ENCODE measurements at regions not wholly inside any gene's neighbourhood (a gene's known extent, or its start where the extent isn't known, plus 50 kb on each side); places are given as distances from the start of the nearest gene placed in this dataset.

DNA sequence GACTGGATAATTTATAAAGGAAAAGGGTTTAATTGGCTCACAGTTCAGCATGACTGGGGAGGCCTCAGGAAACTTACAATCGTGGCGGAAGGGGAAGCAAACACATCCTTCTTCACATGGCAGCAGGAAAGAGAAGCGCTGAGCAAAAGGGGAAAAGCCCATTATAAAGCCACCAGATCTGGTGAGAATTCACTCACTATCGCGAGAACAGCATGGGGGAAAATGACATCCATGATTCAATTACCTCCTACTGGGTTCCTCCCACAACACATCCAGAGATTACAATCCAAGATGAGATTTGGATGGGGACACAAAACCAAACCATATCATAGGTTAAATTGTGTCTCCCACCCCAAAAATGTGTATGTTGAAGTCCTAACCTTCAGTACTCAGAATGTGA is 491.7 kb downstream of the SETD4 start:
- Histone ChIP-seq H3K9me3 (ENCODE audit: control insufficient read depth, insufficient read depth, low read length) (no peaks in the 10 kb centered on the region), H3K36me3 (ENCODE audit: control insufficient read depth, insufficient read depth, low read length) (no peaks in the 10 kb centered on the region), H3K27ac (ENCODE audit: low read length) (no peak overlapping the region), H3K27me3 (ENCODE audit: control insufficient read depth, insufficient read depth, low read length) (no peaks in the 10 kb centered on the region), H3K4me3 (ENCODE audit: low read length) (no peak overlapping the region), H3K4me1 (ENCODE audit: control insufficient read depth, insufficient read depth, low read length) (no peaks in the 10 kb centered on the region)
- Mint-ChIP-seq H3K9me3 (no peaks in the 10 kb centered on the region), H3K4me1 (no peaks in the 10 kb centered on the region), H3K27me3 (ENCODE audit: low read depth in 2 of 2) (peaks cover 7 to 33% of the 10 kb centered on the region in 2 donors), H3K27ac (no peak overlapping the region), H3K36me3 (no peaks in the 10 kb centered on the region), H3K4me3 (no peak overlapping the region)
- ATAC-seq = no peak
- no peak for DNase-seq
- WGBS (ENCODE audit: insufficient coverage) = 63% methylated on average over 5 of the region's 5 CpGs
- TF ChIP-seq CTCF (IDR thresholded peaks at IDR 0.05) = no peak
- intact Hi-C loops (cut with micrococcal nuclease) = no loop called here

GRCh38 chr21:35566874-35567273 is 493.5 kb downstream of the SETD4 start:
- no peaks in the 10 kb centered on the region for H3K4me1 Mint-ChIP-seq
- H3K36me3 Mint-ChIP-seq = no peaks in the 10 kb centered on the region
- no peak for TF ChIP-seq CTCF (IDR thresholded peaks at IDR 0.05)
- H3K27me3 Mint-ChIP-seq (ENCODE audit: low read depth in 2 of 2) = peaks cover 10 to 34% of the 10 kb centered on the region in 2 donors
- no peaks in the 10 kb centered on the region for H3K9me3 Mint-ChIP-seq
- Histone ChIP-seq H3K9me3 (ENCODE audit: control insufficient read depth, insufficient read depth, low read length) (no peaks in the 10 kb centered on the region), H3K4me3 (ENCODE audit: low read length) (no peak overlapping the region), H3K4me1 (ENCODE audit: control insufficient read depth, insufficient read depth, low read length) (no peaks in the 10 kb centered on the region), H3K36me3 (ENCODE audit: control insufficient read depth, insufficient read depth, low read length) (no peaks in the 10 kb centered on the region), H3K27ac (ENCODE audit: low read length) (no peak overlapping the region), H3K27me3 (ENCODE audit: control insufficient read depth, insufficient read depth, low read length) (no peaks in the 10 kb centered on the region)
- intact Hi-C loops (cut with micrococcal nuclease) = no loop called here
- WGBS (ENCODE audit: insufficient coverage) = 85% methylated on average over 2 of the region's 3 CpGs
- no peak for DNase-seq
- ATAC-seq = no peak
- H3K27ac Mint-ChIP-seq = no peak overlapping the region
- no peak overlapping the region for H3K4me3 Mint-ChIP-seq

DNA sequence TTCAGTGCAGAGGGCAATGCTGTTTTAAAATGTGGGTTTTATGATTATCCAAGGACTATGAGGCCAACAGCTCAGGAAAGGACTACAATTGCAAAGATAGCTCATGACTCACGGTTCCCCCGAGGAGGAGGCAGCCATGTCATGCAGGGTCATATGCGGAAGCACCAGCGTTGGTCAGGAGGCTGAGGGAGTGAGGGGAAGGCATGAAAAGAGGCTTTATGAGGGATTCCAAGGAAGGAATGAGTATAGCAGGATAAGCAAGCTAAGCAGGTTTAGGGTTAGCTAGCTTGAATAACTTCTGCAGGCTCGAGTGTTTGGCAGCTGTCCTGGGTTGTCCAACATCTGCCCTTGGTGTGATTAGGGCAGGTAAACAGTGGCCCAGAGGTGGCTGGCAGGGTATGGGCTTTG is 495.1 kb downstream of the SETD4 start:
- no peaks in the 10 kb centered on the region for H3K9me3 ChIP-seq (ENCODE audit: control insufficient read depth, insufficient read depth, low read length)
- no peaks in the 10 kb centered on the region for H3K4me1 ChIP-seq (ENCODE audit: control insufficient read depth, insufficient read depth, low read length)
- no peaks in the 10 kb centered on the region for H3K36me3 ChIP-seq (ENCODE audit: control insufficient read depth, insufficient read depth, low read length)
- H3K27ac Mint-ChIP-seq = no peak overlapping the region
- H3K4me3 Mint-ChIP-seq = no peak overlapping the region
- H3K27me3 ChIP-seq (ENCODE audit: control insufficient read depth, insufficient read depth, low read length) = no peaks in the 10 kb centered on the region
- no peak for TF ChIP-seq CTCF (IDR thresholded peaks at IDR 0.05)
- WGBS (ENCODE audit: insufficient coverage) = 85% methylated on average over 5 of the region's 5 CpGs
- no peak for ATAC-seq
- no peaks in the 10 kb centered on the region for H3K36me3 Mint-ChIP-seq
- H3K4me3 ChIP-seq (ENCODE audit: low read length) = no peak overlapping the region
- H3K4me1 Mint-ChIP-seq = no peaks in the 10 kb centered on the region
- H3K27me3 Mint-ChIP-seq (ENCODE audit: low read depth in 2 of 2) = peaks cover 10 to 30% of the 10 kb centered on the region in 2 donors
- H3K27ac ChIP-seq (ENCODE audit: low read length) = no peak overlapping the region
- intact Hi-C loops (cut with micrococcal nuclease) = no loop called here
- H3K9me3 Mint-ChIP-seq = no peaks in the 10 kb centered on the region
- no peak for DNase-seq

DNA sequence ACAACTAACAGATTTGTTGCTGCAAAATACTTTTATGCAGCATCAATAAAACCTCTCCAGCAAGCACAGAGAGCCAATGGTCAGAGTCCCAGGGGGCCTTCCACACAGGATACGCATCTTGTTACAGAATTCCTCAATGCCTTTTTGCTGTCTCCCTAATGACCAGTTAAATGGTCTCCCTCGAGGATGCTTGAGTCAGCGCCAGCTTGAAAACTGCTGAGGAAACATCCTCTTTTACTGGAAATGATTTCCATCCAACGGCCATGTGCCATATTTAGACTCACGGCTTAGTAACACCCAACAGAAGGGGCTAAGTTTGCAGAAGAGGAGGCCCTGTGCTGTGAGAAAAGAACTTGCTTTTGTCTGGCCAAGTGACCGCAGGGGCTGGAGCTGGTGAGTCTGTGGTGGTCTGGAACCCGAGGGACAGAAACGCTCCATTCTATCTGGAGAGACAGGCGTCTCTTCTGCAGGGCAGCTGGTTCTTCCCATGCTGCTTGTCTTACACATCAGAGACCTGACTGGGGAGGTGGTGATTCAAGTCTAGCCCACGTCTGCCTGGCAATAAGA is 496.4 kb downstream of the SETD4 start:
- H3K36me3 Mint-ChIP-seq = no peaks in the 10 kb centered on the region
- H3K4me3 Mint-ChIP-seq = no peak overlapping the region
- no peak overlapping the region for H3K4me3 ChIP-seq (ENCODE audit: low read length)
- H3K27me3 ChIP-seq (ENCODE audit: control insufficient read depth, insufficient read depth, low read length) = no peaks in the 10 kb centered on the region
- no peak overlapping the region for H3K27ac Mint-ChIP-seq
- H3K36me3 ChIP-seq (ENCODE audit: control insufficient read depth, insufficient read depth, low read length) = no peaks in the 10 kb centered on the region
- H3K4me1 Mint-ChIP-seq = no peaks in the 10 kb centered on the region
- TF ChIP-seq CTCF (IDR thresholded peaks at IDR 0.05) = no peak
- no peaks in the 10 kb centered on the region for H3K9me3 Mint-ChIP-seq
- DNase-seq (no peak), ATAC-seq (no peak)
- no peaks in the 10 kb centered on the region for H3K4me1 ChIP-seq (ENCODE audit: control insufficient read depth, insufficient read depth, low read length)
- intact Hi-C loops (cut with micrococcal nuclease) = no loop called here
- no peak overlapping the region for H3K27ac ChIP-seq (ENCODE audit: low read length)
- WGBS (ENCODE audit: insufficient coverage) = 59% methylated on average over 10 of the region's 10 CpGs
- no peaks in the 10 kb centered on the region for H3K9me3 ChIP-seq (ENCODE audit: control insufficient read depth, insufficient read depth, low read length)
- peaks cover 10 to 30% of the 10 kb centered on the region in 2 donors for H3K27me3 Mint-ChIP-seq (ENCODE audit: low read depth in 2 of 2)

All from natural killer cell (primary cell).